T-helper 1 cell treated with Interleukin-12 subunit alpha and Interleukin-12 subunit beta and Interleukin-4 antibody, amounts not matched to agents 30 μg/mL and 1 μg/mL, for 36 hours (primary cell): ENCODE measurements at regions not wholly inside any gene's neighbourhood (a gene's known extent, or its start where the extent isn't known, plus 50 kb on each side); places are given as distances from the start of the nearest gene placed in this dataset.

ENCODE experiments used
- H3K27ac Mint-ChIP-seq: one replicate; pipeline ENCODE4 v1.8.0; 2021; ENCODE audit warnings: mild to moderate bottlenecking, mixed read lengths
- H3K27me3 Mint-ChIP-seq: one replicate; pipeline ENCODE4 v1.8.0; 2021; ENCODE audit warnings: low read depth, mixed read lengths
- H3K36me3 Mint-ChIP-seq: one replicate; pipeline ENCODE4 v1.8.0; 2021; ENCODE audit warnings: low read depth, mixed read lengths
- H3K4me1 Mint-ChIP-seq: one replicate; pipeline ENCODE4 v1.8.0; 2021; ENCODE audit warnings: low read depth, mixed read lengths
- H3K4me3 Mint-ChIP-seq: one replicate; pipeline ENCODE4 v1.8.0; 2021; ENCODE audit warnings: mild to moderate bottlenecking, moderate library complexity, mixed read lengths
- H3K9me3 Mint-ChIP-seq: one replicate; pipeline ENCODE4 v1.8.0; 2021; ENCODE audit warnings: mixed read lengths

- Mint-ChIP-seq H3K27me3 (no peaks in the 10 kb centered on the region), H3K27ac (no peak overlapping the region), H3K4me3 (no peak overlapping the region), H3K36me3 (peaks cover 4% of the 10 kb centered on the region), H3K9me3 (peaks cover under 1% of the 10 kb centered on the region), H3K4me1 (peaks cover 30% of the 10 kb centered on the region)
These were observed 50.6 kb upstream of the MRPS6 start for GRCh38 chr21:34022627-34023335.

- peaks cover 7% of the 10 kb centered on the region for H3K9me3 Mint-ChIP-seq
- H3K27me3 Mint-ChIP-seq, result no peaks in the 10 kb centered on the region
- H3K4me1 Mint-ChIP-seq, result peaks cover 41% of the 10 kb centered on the region
- H3K27ac Mint-ChIP-seq, result no peak overlapping the region
- H3K36me3 Mint-ChIP-seq, result peaks cover 8% of the 10 kb centered on the region
- no peak overlapping the region for H3K4me3 Mint-ChIP-seq
These were observed 51.7 kb upstream of the MRPS6 start for GRCh38 chr21:34021726-34022125.

GRCh38 chr21:34020983-34021553, 52.3 kb upstream of the MRPS6 start:
- Mint-ChIP-seq H3K9me3 (peaks cover 9% of the 10 kb centered on the region), H3K4me1 (peaks cover 41% of the 10 kb centered on the region), H3K4me3 (no peak overlapping the region), H3K27ac (peak overlapping the region; percentile 69), H3K27me3 (no peaks in the 10 kb centered on the region), H3K36me3 (peaks cover 8% of the 10 kb centered on the region)

- H3K4me3 Mint-ChIP-seq, result no peak overlapping the region
- peaks cover 41% of the 10 kb centered on the region for H3K4me1 Mint-ChIP-seq
- peaks cover 13% of the 10 kb centered on the region for H3K36me3 Mint-ChIP-seq
- peak overlapping the region; percentile 69 for H3K27ac Mint-ChIP-seq
- H3K27me3 Mint-ChIP-seq, result no peaks in the 10 kb centered on the region
- H3K9me3 Mint-ChIP-seq, result peaks cover 17% of the 10 kb centered on the region
These were observed 53.2 kb upstream of the MRPS6 start for GRCh38 chr21:34020005-34020847.

- Mint-ChIP-seq H3K27ac (peak overlapping the region; percentile 22), H3K4me3 (peak overlapping the region; percentile 15)
These were observed 54.0 kb upstream of the MRPS6 start for GRCh38 chr21:34019402-34019801.

GRCh38 chr21:34018910-34019309, 54.5 kb upstream of the MRPS6 start:
- Mint-ChIP-seq H3K27ac (peak overlapping the region; percentile 64), H3K4me3 (no peak overlapping the region)

More at GRCh38 chr21:34019402-34019801, 54.0 kb upstream of the MRPS6 start:
- no peaks in the 10 kb centered on the region for H3K27me3 Mint-ChIP-seq
- peaks cover 41% of the 10 kb centered on the region for H3K4me1 Mint-ChIP-seq
- H3K36me3 Mint-ChIP-seq, result peaks cover 16% of the 10 kb centered on the region
- H3K9me3 Mint-ChIP-seq, result peaks cover 24% of the 10 kb centered on the region

GRCh38 chr21:34018185-34018584, 55.2 kb upstream of the MRPS6 start:
- peaks cover 36% of the 10 kb centered on the region for H3K9me3 Mint-ChIP-seq
- H3K27ac Mint-ChIP-seq, result peak overlapping the region; percentile 64
- peaks cover 41% of the 10 kb centered on the region for H3K4me1 Mint-ChIP-seq
- H3K27me3 Mint-ChIP-seq, result no peaks in the 10 kb centered on the region
- H3K4me3 Mint-ChIP-seq, result no peak overlapping the region
- peaks cover 21% of the 10 kb centered on the region for H3K36me3 Mint-ChIP-seq

More at GRCh38 chr21:34018910-34019309, 54.5 kb upstream of the MRPS6 start:
- Mint-ChIP-seq H3K4me1 (peaks cover 41% of the 10 kb centered on the region), H3K36me3 (peaks cover 19% of the 10 kb centered on the region), H3K9me3 (peaks cover 29% of the 10 kb centered on the region), H3K27me3 (no peaks in the 10 kb centered on the region)

GRCh38 chr21:34017039-34017961, 56.1 kb upstream of the MRPS6 start:
- Mint-ChIP-seq H3K4me1 (peaks cover 40% of the 10 kb centered on the region), H3K36me3 (peaks cover 21% of the 10 kb centered on the region), H3K9me3 (peaks cover 45% of the 10 kb centered on the region), H3K4me3 (no peak overlapping the region), H3K27me3 (no peaks in the 10 kb centered on the region), H3K27ac (peak overlapping the region; percentile 64)

- Mint-ChIP-seq H3K9me3 (peaks cover 63% of the 10 kb centered on the region), H3K4me1 (peaks cover 19% of the 10 kb centered on the region), H3K27me3 (no peaks in the 10 kb centered on the region), H3K36me3 (peaks cover 37% of the 10 kb centered on the region), H3K4me3 (no peak overlapping the region), H3K27ac (no peak overlapping the region)
These were observed 60.7 kb upstream of the MRPS6 start for GRCh38 chr21:34012640-34013039.

- H3K27ac Mint-ChIP-seq, result no peak overlapping the region
- no peak overlapping the region for H3K4me3 Mint-ChIP-seq
- H3K27me3 Mint-ChIP-seq, result no peaks in the 10 kb centered on the region
- H3K9me3 Mint-ChIP-seq, result peaks cover 58% of the 10 kb centered on the region
- peaks cover 10% of the 10 kb centered on the region for H3K4me1 Mint-ChIP-seq
- H3K36me3 Mint-ChIP-seq, result peaks cover 34% of the 10 kb centered on the region
These were observed 61.7 kb upstream of the MRPS6 start for GRCh38 chr21:34011660-34012059.

- Mint-ChIP-seq H3K4me3 (no peak overlapping the region), H3K36me3 (peaks cover 26% of the 10 kb centered on the region), H3K9me3 (peaks cover 44% of the 10 kb centered on the region), H3K4me1 (peaks cover 10% of the 10 kb centered on the region), H3K27ac (peak overlapping the region; percentile 19), H3K27me3 (no peaks in the 10 kb centered on the region)
These were observed 64.2 kb upstream of the MRPS6 start for GRCh38 chr21:34009193-34009592.

GRCh38 chr21:34008618-34009017, 64.8 kb upstream of the MRPS6 start:
- Mint-ChIP-seq H3K27ac (no peak overlapping the region), H3K27me3 (no peaks in the 10 kb centered on the region), H3K4me3 (no peak overlapping the region), H3K4me1 (peaks cover 10% of the 10 kb centered on the region), H3K9me3 (peaks cover 44% of the 10 kb centered on the region), H3K36me3 (peaks cover 24% of the 10 kb centered on the region)

- Mint-ChIP-seq H3K4me1 (peaks cover 10% of the 10 kb centered on the region), H3K27me3 (no peaks in the 10 kb centered on the region)
These were observed 66.7 kb upstream of the MRPS6 start for GRCh38 chr21:34006611-34007168.

More at GRCh38 chr21:34006611-34007168, 66.7 kb upstream of the MRPS6 start:
- peaks cover 20% of the 10 kb centered on the region for H3K36me3 Mint-ChIP-seq
- H3K9me3 Mint-ChIP-seq, result peaks cover 31% of the 10 kb centered on the region
- no peak overlapping the region for H3K4me3 Mint-ChIP-seq
- no peak overlapping the region for H3K27ac Mint-ChIP-seq
